Parathyroid adenoma (tissue), 2 donors: ENCODE measurements at regions not wholly inside any gene's neighbourhood (a gene's known extent, or its start where the extent isn't known, plus 50 kb on each side); places are given as distances from the start of the nearest gene placed in this dataset.

Experiments used
- H2AFZ ChIP-seq: fragments of 300-600 bp; sonication (generic); one replicate; pipeline ENCODE4 v1.7.0; 2017; ENCODE audit warnings: antibody characterized with exemption, mild to moderate bottlenecking
- H3K27ac ChIP-seq: fragments of 300-600 bp; sonication (generic); one replicate; pipeline ENCODE4 v1.7.0; 2017
- H3K27me3 ChIP-seq: fragments of 300-600 bp; sonication (generic); one replicate; pipeline ENCODE4 v1.7.0; 2017; ENCODE audit warnings: low read length; ENCODE audit not compliant: control insufficient read depth, insufficient read depth
- H3K36me3 ChIP-seq: fragments of 300-600 bp; sonication (generic); one replicate; pipeline ENCODE4 v1.7.0; 2017; ENCODE audit warnings: low read length; ENCODE audit not compliant: control insufficient read depth, insufficient read depth
- H3K4me1 ChIP-seq: fragments of 300-600 bp; sonication (generic); one replicate; pipeline ENCODE4 v1.7.0; 2017; ENCODE audit warnings: control low read depth
- H3K4me2 ChIP-seq: fragments of 300-600 bp; sonication (generic); one replicate; pipeline ENCODE4 v1.7.0; 2017; ENCODE audit warnings: low read length
- H3K4me3 ChIP-seq: fragments of 300-600 bp; sonication (generic); one replicate; pipeline ENCODE4 v1.7.0; 2017; ENCODE audit warnings: low read depth, low read length
- H3K79me2 ChIP-seq: fragments of 300-600 bp; sonication (generic); one replicate; pipeline ENCODE4 v1.7.0; 2017; ENCODE audit warnings: control low read depth
- H3K9ac ChIP-seq: fragments of 300-600 bp; sonication (generic); one replicate; pipeline ENCODE4 v1.7.0; 2017; ENCODE audit warnings: mild to moderate bottlenecking
- H3K9me3 ChIP-seq: fragments of 300-600 bp; sonication (generic); one replicate; pipeline ENCODE4 v1.7.0; 2017; ENCODE audit warnings: low read length; ENCODE audit not compliant: control insufficient read depth
- TF ChIP-seq, protein P1 (sequence below): fragments of 300-600 bp; sonication (generic); IDR thresholded peaks from one replicate; pipeline ENCODE4 v1.7.0; 2017; ENCODE audit warnings: antibody characterized with exemption, mild to moderate bottlenecking
- donor health status: primary hyperparathyroidism.

DNA sequence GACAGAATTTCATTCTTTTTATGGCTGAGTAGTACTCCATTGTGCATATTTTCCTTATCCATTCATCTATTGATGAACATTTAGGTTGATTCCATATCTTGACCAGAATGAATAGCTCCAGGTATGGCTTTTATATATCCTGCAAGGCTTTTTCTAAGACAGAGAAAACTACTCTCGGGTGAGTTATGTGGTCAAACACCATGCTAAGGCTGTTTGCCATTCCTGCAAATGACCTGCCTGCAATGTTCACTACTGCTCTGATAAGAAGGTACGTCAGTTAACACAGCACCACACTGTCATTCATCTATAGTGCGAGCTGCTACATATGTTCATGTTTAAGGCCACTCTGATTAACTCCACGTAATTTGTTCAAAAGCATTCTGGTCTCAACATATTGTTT is 256.8 kb upstream of the RGMB start:
- H3K4me2 ChIP-seq: no peak overlapping the region
- H3K36me3 ChIP-seq: no peaks in the 10 kb centered on the region
- H3K9ac ChIP-seq: no peak overlapping the region
- no peaks in the 10 kb centered on the region for H3K9me3 ChIP-seq
- TF ChIP-seq, protein P1, sequence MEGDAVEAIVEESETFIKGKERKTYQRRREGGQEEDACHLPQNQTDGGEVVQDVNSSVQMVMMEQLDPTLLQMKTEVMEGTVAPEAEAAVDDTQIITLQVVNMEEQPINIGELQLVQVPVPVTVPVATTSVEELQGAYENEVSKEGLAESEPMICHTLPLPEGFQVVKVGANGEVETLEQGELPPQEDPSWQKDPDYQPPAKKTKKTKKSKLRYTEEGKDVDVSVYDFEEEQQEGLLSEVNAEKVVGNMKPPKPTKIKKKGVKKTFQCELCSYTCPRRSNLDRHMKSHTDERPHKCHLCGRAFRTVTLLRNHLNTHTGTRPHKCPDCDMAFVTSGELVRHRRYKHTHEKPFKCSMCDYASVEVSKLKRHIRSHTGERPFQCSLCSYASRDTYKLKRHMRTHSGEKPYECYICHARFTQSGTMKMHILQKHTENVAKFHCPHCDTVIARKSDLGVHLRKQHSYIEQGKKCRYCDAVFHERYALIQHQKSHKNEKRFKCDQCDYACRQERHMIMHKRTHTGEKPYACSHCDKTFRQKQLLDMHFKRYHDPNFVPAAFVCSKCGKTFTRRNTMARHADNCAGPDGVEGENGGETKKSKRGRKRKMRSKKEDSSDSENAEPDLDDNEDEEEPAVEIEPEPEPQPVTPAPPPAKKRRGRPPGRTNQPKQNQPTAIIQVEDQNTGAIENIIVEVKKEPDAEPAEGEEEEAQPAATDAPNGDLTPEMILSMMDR: no peak
- H3K4me3 ChIP-seq: no peak overlapping the region
- no peak overlapping the region for H3K27ac ChIP-seq
- H2AFZ ChIP-seq: no peak overlapping the region
- H3K4me1 ChIP-seq: no peaks in the 10 kb centered on the region
- no peaks in the 10 kb centered on the region for H3K79me2 ChIP-seq
- no peaks in the 10 kb centered on the region for H3K27me3 ChIP-seq

DNA sequence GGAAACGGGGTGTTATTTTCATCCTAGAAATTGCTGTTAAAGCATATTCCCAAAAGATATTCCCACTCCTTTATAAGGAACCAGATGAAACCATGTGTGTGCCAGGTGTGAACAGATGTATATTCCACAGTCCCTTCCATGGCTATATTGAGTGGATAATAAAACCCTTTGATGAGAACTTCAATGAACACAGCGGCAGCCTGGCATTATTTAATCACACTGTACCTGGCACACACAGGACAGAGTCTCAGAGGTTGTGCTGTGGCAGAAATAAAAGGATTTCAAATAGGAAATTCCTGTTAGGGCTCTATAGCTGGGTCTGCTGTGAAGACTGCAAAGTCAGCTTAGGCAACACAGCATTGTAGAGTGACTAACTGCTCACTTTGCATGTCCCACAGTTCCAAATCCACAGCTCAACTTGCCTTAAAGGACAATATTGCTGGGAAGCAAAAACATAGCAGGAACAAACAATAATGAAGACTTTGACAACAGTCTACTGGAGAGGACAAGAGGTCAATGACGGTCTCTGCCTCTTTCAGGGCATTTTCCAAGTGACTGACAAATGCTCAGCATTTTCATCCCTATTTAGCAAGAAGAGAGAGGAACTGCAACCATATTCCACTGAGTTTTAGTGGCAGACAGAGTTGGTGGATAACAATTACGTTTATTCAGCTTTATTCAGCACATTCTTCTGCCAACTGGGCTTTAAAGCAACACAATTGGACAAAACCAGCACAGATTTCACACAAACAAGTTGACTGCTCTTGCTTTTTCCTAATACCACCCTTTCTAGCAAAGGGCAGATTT is 255.7 kb upstream of the RGMB start:
- no peaks in the 10 kb centered on the region for H3K79me2 ChIP-seq
- H3K27me3 ChIP-seq: no peaks in the 10 kb centered on the region
- no peak overlapping the region for H3K9ac ChIP-seq
- TF ChIP-seq, protein P1: no peak
- H3K27ac ChIP-seq: no peak overlapping the region
- H3K4me2 ChIP-seq: no peak overlapping the region
- H3K4me3 ChIP-seq: no peak overlapping the region
- H3K9me3 ChIP-seq: no peaks in the 10 kb centered on the region
- no peaks in the 10 kb centered on the region for H3K36me3 ChIP-seq
- no peaks in the 10 kb centered on the region for H3K4me1 ChIP-seq
- H2AFZ ChIP-seq: no peak overlapping the region

DNA sequence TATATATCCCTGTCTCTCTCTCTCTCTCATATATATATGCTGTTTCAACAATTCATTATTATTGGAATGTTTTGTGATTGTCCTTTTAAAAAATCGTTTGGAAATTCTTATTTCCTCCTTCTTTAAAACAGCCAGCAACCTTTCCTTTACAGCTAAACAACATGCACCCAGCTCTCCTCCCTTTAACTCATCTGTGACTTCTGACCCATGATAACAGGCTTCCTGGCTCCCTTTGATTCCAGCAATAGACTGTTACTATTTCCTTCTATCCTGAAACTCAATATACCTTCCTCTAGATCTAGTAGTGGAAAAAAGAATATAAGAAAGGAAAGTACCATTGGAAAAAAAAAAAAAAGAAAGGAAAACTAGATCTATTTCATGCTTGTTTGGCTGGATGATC is 254.7 kb upstream of the RGMB start:
- TF ChIP-seq, protein P1: no peak
- Histone ChIP-seq H2AFZ (no peak overlapping the region), H3K4me1 (no peaks in the 10 kb centered on the region), H3K9me3 (no peaks in the 10 kb centered on the region), H3K4me3 (no peak overlapping the region), H3K27ac (no peak overlapping the region), H3K9ac (no peak overlapping the region), H3K27me3 (no peaks in the 10 kb centered on the region), H3K4me2 (no peak overlapping the region), H3K79me2 (no peaks in the 10 kb centered on the region), H3K36me3 (no peaks in the 10 kb centered on the region)

GRCh38 chr5:98519571-98519970 is 253.9 kb upstream of the RGMB start:
- TF ChIP-seq, protein P1: no peak
- no peaks in the 10 kb centered on the region for H3K4me1 ChIP-seq
- H3K4me2 ChIP-seq: no peak overlapping the region
- no peaks in the 10 kb centered on the region for H3K79me2 ChIP-seq
- H3K9me3 ChIP-seq: no peaks in the 10 kb centered on the region
- H3K27ac ChIP-seq: no peak overlapping the region
- H3K9ac ChIP-seq: no peak overlapping the region
- no peaks in the 10 kb centered on the region for H3K36me3 ChIP-seq
- no peak overlapping the region for H3K4me3 ChIP-seq
- H3K27me3 ChIP-seq: no peaks in the 10 kb centered on the region
- H2AFZ ChIP-seq: no peak overlapping the region

- no peaks in the 10 kb centered on the region for H3K9me3 ChIP-seq
- H3K27ac ChIP-seq: no peak overlapping the region
- no peaks in the 10 kb centered on the region for H3K27me3 ChIP-seq
- H3K4me1 ChIP-seq: no peaks in the 10 kb centered on the region
- no peak overlapping the region for H3K9ac ChIP-seq
- H3K4me2 ChIP-seq: no peak overlapping the region
- H2AFZ ChIP-seq: no peak overlapping the region
- TF ChIP-seq, protein P1: no peak
- no peaks in the 10 kb centered on the region for H3K36me3 ChIP-seq
- no peaks in the 10 kb centered on the region for H3K79me2 ChIP-seq
- H3K4me3 ChIP-seq: no peak overlapping the region
Measured at GRCh38 chr5:98521821-98522220, 251.6 kb upstream of the RGMB start.
